ENCODE measurements at regions not wholly inside any gene's neighbourhood (a gene's known extent, or its start where the extent isn't known, plus 50 kb on each side); places are given as distances from the start of the nearest gene placed in this dataset.

DNA sequence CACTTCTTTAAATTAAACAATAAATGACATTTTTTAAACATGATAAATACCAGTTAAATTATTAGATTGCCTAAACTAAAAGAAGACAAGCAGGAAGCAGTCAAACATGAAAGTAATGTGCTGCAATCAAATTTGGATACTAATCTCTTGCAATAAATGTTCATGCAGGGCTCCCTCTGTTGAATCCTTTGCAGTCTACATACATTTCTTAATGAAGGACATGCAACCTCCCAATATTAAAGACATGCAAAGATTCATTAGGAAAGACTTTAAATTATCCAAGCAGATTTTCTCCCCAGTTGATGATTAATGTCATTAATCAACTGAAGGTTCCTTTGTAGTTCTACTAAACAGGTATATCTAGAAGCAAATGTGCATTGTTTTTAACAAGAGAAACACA is 245.4 kb downstream of the ZIC4 start:
- TF ChIP-seq, protein P1, sequence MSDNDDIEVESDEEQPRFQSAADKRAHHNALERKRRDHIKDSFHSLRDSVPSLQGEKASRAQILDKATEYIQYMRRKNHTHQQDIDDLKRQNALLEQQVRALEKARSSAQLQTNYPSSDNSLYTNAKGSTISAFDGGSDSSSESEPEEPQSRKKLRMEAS (IDR thresholded peaks at IDR 0.05; ENCODE audit: low read depth), result no peak
- TF ChIP-seq EP300 (IDR thresholded peaks at IDR 0.05; ENCODE audit: borderline replicate concordance in 1 of 2, low read depth in 1 of 2, low read length in 1 of 2) (no peak), ELF1 (IDR thresholded peaks at IDR 0.05) (no peak), RCOR1 (IDR thresholded peaks at IDR 0.05; ENCODE audit: low read length) (no peak), SIN3A (IDR thresholded peaks at IDR 0.05; ENCODE audit: borderline replicate concordance, low read depth, low read length) (no peak), RXRA (IDR thresholded peaks at IDR 0.05; ENCODE audit: borderline replicate concordance, low read depth) (no peak), JUND (IDR thresholded peaks at IDR 0.05) (no peak), RAD21 (IDR thresholded peaks at IDR 0.05; ENCODE audit: low read length) (no peak)
- TF ChIP-seq, protein P2, sequence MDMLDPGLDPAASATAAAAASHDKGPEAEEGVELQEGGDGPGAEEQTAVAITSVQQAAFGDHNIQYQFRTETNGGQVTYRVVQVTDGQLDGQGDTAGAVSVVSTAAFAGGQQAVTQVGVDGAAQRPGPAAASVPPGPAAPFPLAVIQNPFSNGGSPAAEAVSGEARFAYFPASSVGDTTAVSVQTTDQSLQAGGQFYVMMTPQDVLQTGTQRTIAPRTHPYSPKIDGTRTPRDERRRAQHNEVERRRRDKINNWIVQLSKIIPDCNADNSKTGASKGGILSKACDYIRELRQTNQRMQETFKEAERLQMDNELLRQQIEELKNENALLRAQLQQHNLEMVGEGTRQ (IDR thresholded peaks at IDR 0.05; ENCODE audit: borderline replicate concordance, low read depth, low read length), result no peak
- TF ChIP-seq, protein P3, sequence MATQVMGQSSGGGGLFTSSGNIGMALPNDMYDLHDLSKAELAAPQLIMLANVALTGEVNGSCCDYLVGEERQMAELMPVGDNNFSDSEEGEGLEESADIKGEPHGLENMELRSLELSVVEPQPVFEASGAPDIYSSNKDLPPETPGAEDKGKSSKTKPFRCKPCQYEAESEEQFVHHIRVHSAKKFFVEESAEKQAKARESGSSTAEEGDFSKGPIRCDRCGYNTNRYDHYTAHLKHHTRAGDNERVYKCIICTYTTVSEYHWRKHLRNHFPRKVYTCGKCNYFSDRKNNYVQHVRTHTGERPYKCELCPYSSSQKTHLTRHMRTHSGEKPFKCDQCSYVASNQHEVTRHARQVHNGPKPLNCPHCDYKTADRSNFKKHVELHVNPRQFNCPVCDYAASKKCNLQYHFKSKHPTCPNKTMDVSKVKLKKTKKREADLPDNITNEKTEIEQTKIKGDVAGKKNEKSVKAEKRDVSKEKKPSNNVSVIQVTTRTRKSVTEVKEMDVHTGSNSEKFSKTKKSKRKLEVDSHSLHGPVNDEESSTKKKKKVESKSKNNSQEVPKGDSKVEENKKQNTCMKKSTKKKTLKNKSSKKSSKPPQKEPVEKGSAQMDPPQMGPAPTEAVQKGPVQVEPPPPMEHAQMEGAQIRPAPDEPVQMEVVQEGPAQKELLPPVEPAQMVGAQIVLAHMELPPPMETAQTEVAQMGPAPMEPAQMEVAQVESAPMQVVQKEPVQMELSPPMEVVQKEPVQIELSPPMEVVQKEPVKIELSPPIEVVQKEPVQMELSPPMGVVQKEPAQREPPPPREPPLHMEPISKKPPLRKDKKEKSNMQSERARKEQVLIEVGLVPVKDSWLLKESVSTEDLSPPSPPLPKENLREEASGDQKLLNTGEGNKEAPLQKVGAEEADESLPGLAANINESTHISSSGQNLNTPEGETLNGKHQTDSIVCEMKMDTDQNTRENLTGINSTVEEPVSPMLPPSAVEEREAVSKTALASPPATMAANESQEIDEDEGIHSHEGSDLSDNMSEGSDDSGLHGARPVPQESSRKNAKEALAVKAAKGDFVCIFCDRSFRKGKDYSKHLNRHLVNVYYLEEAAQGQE (IDR thresholded peaks at IDR 0.05; ENCODE audit: low read depth, low read length), result no peak
- TF ChIP-seq, protein P4, sequence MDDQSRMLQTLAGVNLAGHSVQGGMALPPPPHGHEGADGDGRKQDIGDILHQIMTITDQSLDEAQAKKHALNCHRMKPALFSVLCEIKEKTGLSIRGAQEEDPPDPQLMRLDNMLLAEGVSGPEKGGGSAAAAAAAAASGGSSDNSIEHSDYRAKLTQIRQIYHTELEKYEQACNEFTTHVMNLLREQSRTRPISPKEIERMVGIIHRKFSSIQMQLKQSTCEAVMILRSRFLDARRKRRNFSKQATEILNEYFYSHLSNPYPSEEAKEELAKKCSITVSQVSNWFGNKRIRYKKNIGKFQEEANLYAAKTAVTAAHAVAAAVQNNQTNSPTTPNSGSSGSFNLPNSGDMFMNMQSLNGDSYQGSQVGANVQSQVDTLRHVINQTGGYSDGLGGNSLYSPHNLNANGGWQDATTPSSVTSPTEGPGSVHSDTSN (IDR thresholded peaks at IDR 0.05), result no peak
- TF ChIP-seq, protein P5, sequence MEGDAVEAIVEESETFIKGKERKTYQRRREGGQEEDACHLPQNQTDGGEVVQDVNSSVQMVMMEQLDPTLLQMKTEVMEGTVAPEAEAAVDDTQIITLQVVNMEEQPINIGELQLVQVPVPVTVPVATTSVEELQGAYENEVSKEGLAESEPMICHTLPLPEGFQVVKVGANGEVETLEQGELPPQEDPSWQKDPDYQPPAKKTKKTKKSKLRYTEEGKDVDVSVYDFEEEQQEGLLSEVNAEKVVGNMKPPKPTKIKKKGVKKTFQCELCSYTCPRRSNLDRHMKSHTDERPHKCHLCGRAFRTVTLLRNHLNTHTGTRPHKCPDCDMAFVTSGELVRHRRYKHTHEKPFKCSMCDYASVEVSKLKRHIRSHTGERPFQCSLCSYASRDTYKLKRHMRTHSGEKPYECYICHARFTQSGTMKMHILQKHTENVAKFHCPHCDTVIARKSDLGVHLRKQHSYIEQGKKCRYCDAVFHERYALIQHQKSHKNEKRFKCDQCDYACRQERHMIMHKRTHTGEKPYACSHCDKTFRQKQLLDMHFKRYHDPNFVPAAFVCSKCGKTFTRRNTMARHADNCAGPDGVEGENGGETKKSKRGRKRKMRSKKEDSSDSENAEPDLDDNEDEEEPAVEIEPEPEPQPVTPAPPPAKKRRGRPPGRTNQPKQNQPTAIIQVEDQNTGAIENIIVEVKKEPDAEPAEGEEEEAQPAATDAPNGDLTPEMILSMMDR (IDR thresholded peaks at IDR 0.05), result no peak
- TF ChIP-seq, protein P6, sequence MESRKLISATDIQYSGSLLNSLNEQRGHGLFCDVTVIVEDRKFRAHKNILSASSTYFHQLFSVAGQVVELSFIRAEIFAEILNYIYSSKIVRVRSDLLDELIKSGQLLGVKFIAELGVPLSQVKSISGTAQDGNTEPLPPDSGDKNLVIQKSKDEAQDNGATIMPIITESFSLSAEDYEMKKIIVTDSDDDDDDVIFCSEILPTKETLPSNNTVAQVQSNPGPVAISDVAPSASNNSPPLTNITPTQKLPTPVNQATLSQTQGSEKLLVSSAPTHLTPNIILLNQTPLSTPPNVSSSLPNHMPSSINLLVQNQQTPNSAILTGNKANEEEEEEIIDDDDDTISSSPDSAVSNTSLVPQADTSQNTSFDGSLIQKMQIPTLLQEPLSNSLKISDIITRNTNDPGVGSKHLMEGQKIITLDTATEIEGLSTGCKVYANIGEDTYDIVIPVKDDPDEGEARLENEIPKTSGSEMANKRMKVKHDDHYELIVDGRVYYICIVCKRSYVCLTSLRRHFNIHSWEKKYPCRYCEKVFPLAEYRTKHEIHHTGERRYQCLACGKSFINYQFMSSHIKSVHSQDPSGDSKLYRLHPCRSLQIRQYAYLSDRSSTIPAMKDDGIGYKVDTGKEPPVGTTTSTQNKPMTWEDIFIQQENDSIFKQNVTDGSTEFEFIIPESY (IDR thresholded peaks at IDR 0.05; ENCODE audit: borderline replicate concordance, low read depth), result no peak
- CTCF ChIA-PET, result no interaction called here
- Histone ChIP-seq H3K79me2 (ENCODE audit: insufficient read depth) (no peaks in the 10 kb centered on the region), H3K27me3 (ENCODE audit: insufficient read depth) (no peaks in the 10 kb centered on the region), H3K9ac (no peak overlapping the region), H3K4me2 (no peak overlapping the region), H3K4me1 (ENCODE audit: control insufficient read depth in 1 of 2, insufficient read depth in 2 of 2, low read depth in 1 of 2, low read length in 1 of 2) (no peaks in the 10 kb centered on the region), H3K9me2 (no peaks in the 10 kb centered on the region), H3K27ac (ENCODE audit: low read depth in 2 of 2, low read length in 1 of 2) (no peak overlapping the region), H3F3A (replicated peaks; ENCODE audit: insufficient read depth) (no peaks in the 10 kb centered on the region), H3K36me3 (replicated peaks in 1 of 2; ENCODE audit: control insufficient read depth in 1 of 2, insufficient read depth in 2 of 2, low read length in 1 of 2) (no peaks in the 10 kb centered on the region), H2AFZ (ENCODE audit: low read depth) (no peak overlapping the region), H3K4me3 (ENCODE audit: low read depth in 2 of 2, low read length in 1 of 2) (no peak overlapping the region), H3K9me3 (no peaks in the 10 kb centered on the region), H4K20me1 (ENCODE audit: insufficient read depth) (no peaks in the 10 kb centered on the region)
- POLR2A ChIA-PET, result no interaction called here
- DNase-seq, result no peak

All from SK-N-SH (cell line).